SW480 (cell line): ENCODE measurements at regions not wholly inside any gene's neighbourhood (a gene's known extent, or its start where the extent isn't known, plus 50 kb on each side); places are given as distances from the start of the nearest gene placed in this dataset.
"Not testable (repeated sequence)": the region's sequence is repeated elsewhere in the genome, so short reads cannot be mapped to it uniquely, and the experiment has no call there.

Experiments
- DNase-seq: peaks from one replicate; pipeline ENCODE4 v3.0.0-alpha.2; 2016; ENCODE audit warnings: low spot score

DNA sequence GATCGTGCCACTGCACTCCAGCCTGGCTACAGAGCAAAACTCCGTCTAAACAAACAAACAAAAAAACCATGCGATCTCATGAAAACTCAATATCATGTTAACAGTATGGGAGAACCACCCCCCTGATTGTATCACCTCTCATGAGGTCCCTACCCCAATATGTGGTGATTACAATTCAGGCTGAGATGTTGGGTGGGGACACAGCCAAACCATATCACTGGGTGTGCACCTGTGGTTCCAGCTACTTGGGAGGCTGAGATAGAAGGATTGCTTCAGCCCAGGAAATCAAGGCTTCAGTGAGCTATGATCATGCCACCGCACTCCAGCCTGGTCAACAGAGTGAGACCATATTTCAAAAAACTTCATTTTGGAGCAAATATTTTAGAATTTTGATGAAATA, 1094.7 kb upstream of the CDH8 start:
- DNase-seq, result no peak

- no peak for DNase-seq
These were observed 1093.3 kb upstream of the CDH8 start for GRCh38 chr16:63129411-63130125.

DNA sequence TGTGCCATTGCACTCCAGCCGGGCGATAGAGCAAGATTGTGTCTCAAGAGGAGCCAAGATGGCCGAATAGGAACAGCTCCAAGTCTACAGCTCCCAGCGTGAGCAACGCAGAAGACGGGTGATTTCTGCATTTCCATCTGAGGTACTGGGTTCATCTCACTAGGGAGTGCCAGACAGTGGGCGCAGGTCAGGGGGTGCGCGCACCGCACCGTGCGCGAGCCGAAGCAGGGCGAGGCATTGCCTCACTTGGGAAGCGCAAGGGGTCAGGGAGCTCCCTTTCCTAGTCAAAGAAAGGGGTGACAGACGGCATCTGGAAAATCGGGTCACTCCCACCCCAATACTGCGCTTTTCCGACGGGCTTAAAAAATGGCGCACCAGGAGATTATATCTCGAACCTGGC, 1083.7 kb upstream of the CDH8 start:
- not testable (repeated sequence) for DNase-seq

DNA sequence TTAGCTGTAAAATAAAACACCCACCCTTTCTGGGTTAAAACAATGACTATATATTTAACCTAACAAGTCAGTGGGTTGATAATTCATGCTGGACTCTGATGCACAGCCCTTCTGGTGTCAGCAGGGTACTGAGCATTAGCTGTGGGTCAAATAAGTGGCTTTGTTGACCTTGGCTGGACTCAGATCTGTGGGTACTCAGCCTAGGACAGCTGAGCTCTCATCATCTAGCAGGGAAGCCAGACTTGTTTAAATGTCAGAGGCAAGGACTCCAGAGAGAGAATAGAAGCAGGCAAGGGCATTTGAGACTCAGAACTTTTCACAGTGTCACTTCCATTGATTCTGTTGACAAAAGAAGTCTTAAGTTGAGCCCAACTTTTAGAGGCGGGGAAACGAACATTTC, 1063.8 kb upstream of the CDH8 start:
- DNase-seq, result no peak

GRCh38 chr16:63096857-63097256, 1060.6 kb upstream of the CDH8 start:
- no peak for DNase-seq

DNA sequence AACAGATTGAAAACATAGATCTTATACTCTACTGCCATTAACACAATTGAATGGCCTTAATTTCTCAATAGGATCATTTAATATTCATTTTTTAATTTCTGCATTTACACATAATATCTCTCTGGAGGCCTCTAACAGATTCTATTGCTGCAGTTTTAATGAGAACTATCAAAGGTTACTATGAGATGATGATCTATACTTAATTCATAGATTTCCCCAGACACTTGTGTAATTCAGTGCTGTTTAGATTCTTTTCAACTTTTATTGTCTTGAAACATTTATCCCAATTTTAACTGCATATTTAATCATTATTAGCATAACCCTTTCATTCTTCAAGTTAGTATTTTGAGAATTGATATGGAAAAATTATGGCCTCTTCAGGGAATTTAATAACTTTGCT, 1056.5 kb upstream of the CDH8 start:
- no peak for DNase-seq

- DNase-seq, result no peak
These were observed 1045.9 kb upstream of the CDH8 start for GRCh38 chr16:63082101-63082500.

GRCh38 chr16:63080746-63081145, 1044.5 kb upstream of the CDH8 start:
- DNase-seq, result no peak

GRCh38 chr16:63069047-63069446, 1032.8 kb upstream of the CDH8 start:
- DNase-seq, result no peak

- no peak for DNase-seq
These were observed 1030.9 kb upstream of the CDH8 start for GRCh38 chr16:63067141-63067540.

- DNase-seq, result no peak
These were observed 1030.3 kb upstream of the CDH8 start for GRCh38 chr16:63066552-63066951.

- no peak for DNase-seq
These were observed 1025.1 kb upstream of the CDH8 start for GRCh38 chr16:63061319-63061718.

GRCh38 chr16:63059676-63060075, 1023.4 kb upstream of the CDH8 start:
- no peak for DNase-seq

DNA sequence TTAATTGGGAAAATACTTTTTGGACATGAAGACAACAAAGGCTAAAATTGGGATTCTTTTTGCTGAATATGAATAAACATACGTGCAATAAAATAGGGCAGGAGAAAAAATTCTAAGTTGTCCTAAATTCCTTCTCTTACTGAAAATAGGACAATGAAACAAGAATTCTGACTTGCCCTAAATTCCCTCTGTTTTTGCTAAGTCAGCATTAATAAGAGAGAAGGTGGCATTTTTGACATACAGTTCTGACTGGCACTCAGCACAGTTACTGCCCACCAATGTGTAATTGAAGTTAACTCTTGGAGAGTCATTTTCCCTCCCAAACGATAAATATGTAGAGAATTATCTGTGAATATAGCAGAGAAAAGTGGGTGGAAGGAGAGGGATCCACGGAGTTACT, 1021.1 kb upstream of the CDH8 start:
- no peak for DNase-seq

DNA sequence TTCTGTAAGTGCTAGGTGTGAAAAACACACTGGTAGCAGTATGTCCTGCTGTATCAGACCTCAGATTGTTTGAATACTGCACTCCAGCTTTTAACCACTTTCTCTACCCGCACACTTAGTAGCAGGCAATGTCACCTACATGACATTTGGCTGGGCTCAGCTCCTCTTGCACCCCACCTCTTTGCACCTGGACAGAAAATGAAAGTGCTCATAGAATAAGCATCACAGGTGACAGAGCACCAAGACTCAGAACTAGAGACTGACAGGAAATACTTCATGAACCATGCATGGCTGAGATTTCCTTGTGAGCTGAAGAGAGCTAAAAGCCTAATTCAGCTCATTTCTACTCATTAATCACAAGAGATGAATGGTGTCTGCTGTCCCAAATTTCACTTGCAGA, 1014.2 kb upstream of the CDH8 start:
- no peak for DNase-seq

DNA sequence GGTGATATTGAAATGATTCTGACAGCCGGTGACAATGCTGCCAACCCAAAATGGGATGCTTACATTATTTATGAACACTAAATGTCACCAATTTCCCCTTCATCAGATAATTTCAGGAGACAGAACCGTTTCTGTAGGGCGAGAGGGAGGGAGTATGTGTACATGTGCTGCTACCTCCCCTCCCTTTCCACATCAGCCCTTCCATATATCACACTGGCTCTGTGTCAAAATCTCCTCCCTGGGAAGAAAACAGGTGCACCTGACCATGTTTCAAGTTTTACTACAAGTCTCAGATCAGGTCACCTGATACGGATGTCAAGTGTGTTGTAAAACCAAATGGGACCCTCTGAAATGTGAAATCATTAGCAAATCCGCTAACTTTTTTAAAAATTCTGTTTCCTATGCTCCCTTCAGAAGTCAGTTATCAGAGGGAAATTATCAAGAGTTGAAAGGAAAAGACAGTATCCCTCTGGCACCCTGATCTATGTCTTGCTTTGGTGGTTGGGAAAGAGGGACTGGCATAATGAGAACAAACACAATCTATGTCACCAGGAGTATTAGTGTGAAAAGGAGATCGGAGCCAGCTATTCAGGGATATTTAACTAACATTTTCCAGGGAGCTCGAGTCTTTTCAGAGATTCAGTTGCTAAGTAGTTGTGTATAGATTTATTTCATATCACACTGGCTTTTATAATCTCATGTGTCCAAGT, 1002.3 kb upstream of the CDH8 start:
- no peak for DNase-seq

DNA sequence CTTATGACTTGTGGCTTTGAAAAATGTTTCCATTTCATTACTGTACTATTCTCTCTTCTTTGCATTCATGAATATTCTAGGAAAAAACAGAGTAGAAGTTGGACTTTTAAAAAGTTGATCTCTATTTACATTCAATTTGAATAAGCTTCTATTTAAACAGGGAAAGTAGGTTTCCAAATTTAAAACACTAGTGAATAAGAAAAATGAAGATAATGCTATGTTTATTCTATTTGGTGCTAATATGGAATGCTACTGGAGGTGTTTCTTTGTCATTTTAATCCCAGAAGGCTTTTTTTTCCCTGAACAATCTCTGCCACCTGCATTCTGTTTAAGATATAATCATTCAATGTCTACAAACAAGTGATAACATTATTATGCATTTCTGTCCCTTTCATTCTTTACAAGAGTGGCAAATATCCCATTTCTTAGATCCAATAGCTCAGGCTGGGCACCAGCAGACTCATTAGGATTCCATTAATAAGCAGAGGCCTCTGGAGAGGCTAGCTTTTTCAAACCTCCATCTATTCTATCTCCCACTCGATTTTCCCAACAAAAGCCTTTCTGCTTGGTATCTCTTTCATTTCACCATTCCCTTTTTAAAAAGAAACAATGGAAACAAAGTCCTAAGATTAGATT, 1001.6 kb upstream of the CDH8 start:
- DNase-seq, result no peak

GRCh38 chr16:63018581-63019223, 982.5 kb upstream of the CDH8 start:
- DNase-seq, result no peak

DNA sequence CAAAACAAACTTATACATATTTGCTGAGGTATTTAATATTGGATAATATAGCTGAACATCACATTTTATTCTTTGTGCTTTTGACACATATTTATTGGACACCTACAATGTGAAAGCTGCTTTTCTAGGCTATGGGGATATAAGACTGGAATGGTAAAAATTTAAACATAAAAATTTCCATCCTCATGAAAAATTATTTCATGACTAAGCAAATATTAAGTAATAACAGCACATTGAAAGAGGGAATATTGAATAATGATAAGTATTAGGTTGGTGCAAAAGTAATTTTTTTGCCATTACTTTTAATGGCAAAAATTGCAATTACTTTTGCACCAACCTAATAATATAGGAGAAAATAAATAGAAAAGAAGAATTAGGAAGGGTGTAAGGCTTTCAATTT, 972.5 kb upstream of the CDH8 start:
- DNase-seq, result no peak

GRCh38 chr16:63005356-63005755, 969.1 kb upstream of the CDH8 start:
- DNase-seq, result no peak

DNA sequence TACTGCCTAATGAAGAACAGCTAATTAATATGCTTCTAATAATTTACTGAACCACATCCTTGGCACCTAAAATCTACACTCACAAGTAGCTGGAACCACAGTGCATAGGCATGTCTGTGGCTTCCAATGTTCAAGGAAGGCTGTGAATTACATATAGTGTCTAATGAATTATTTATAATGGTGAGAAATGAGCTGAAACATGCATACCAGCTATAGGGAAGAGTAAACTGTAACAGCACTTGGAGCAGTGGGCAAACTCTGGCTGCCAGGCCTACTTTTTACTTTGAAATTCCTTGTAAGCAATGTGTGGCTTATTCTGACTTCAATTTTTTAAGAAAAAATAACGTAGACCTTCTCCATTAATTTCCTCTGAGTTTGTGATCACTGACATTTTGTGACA, 953.2 kb upstream of the CDH8 start:
- DNase-seq, result no peak

DNA sequence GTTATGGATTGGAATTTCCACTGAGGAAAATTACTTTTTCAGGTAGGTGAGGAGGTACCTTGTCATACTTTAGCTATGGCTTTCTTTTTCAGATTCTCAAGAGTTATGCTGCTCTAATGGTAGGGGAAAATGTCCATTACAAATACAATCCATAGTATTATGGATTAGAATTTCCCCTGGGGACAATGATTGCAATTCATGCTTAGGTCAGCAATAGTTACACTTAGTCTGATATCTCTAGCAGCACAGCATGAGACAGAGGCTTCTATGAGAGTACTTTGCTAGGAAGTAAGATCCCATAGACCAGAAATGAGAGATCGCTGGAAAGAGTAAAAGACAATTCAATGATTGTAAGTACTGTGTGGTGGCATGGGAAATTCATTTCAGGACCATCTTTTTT, 949.5 kb upstream of the CDH8 start:
- no peak for DNase-seq

GRCh38 chr16:62978451-62978850, 942.2 kb upstream of the CDH8 start:
- no peak for DNase-seq
